HUDEP-2 (cell line): ENCODE measurements at regions not wholly inside any gene's neighbourhood (a gene's known extent, or its start where the extent isn't known, plus 50 kb on each side); places are given as distances from the start of the nearest gene placed in this dataset.
A peak's percentile ranks its signal among the peaks of the same experiment; 100 is the strongest.

Source experiments
- DNase-seq, 76 experiments: peaks; one replicate each; lab custom pipeline; 2025; ENCODE audit not compliant: unreplicated experiment in 76 of 76; lab: John Stamatoyannopoulos, UW

DNA sequence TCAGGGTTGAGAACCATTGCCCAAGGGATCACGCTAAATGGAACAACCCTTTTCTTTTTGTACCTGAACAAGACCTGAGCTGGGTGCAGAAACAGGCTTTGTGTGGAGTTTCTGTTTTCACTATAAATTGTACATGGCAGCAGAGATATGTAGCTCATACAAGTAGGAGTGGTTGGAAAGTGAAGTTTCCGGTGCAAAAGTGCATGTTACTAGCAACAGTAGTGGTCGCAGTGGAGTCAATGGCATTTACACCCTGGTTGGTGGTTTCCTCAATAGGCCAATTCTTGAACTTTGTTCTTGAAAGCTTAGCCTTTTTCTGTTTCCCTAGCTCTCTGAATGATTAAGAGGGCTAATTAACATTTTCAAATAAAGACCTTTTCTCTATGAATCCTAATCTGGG is 170.7 kb downstream of the NEBL start:
- no peak for DNase-seq

DNA sequence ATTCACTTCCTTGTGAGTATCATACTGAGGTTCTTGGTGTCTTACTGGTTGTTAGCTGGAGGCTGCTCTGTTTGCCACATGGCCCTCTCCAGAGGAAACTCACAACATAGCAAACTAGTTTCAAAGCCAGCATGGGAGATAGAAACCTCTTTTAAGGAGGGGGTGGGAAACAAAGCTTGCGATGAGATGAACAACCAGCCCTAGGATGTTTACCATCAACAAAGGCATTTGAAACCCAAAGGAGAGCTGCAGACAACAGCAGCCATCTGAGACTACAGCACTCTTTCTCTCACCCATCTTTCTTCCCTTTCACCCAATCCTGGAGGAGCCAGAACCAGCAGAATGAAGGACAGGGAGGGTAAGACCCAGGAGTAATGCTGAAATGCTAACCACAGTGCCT is 182.1 kb downstream of the NEBL start:
- DNase-seq = no peak

DNA sequence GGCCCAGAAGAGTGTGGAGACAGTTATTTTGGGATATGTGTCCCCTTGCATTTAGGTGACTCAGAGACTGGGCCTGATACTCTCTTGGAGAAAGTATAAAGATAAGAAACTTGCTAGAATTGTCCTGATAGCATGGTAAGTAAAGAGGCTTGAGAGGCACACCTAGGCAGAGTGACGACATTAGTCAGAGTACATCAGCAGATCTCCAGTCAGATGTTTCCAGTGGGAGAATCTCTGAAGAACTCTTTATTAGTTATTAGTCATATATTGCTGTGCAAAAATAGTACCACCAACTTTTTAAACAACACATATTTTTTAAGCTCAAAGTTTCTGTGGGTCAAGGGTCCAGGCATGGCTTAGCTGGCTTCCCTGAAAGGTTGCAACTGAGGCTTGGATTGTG is 182.6 kb downstream of the NEBL start:
- no peak for DNase-seq

DNA sequence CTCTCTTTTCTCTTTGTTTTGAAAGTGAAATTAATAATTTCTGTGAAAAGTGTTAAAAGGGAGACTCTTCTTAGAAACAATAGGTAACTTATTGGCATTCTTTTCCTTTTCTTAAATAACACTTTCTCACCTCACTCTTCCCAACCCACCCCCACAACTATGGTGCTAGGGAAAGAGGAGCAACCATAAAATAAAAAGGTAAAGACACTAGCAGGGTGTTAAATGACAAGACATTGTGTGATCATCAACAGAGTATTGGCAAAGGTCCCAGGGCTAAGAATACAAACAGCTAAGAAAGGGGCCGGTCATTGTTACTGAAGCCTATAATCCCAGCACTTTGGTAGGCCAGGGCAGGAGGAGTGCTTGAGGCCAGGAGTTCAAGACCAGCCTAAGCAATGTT is 183.7 kb downstream of the NEBL start:
- no peak for DNase-seq

DNA sequence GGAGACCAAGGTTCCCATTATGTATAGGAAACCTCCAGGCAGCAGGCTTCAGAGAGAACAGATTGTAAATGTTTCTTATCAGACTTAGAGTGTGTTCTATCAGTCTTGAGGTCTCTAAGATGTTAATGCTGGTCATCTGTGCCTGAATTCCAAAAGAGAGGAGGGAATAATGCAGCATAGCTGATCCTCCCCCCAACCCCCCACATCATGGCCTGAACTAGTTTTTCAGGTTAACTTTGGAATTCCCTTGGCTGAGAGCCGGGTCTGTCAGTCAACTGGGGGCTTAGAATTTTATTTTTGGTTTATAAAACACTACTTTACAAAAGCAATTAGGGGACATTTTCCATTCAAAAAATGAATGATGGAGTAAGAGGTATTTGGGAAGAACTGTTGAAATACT is 184.3 kb downstream of the NEBL start:
- no peak for DNase-seq

DNA sequence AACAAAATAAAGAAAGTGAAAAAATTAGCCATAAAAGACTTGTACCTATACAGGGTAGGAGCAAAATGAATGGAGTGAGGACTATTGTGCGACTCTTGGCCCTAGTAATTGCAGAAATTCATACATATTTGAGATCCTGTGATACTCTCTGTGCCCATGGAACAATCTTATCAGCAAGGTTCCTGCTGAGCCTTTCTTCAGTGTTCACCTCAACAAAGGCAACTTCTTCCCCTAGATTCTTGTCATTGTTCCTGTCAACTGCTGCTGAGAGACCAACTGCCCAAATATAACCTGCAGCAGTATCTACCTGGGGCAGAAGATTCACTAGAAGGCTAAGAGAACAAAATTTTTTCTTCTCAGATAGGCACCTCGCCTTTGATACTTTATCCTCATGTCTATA is 187.4 kb downstream of the NEBL start:
- no peak for DNase-seq

DNA sequence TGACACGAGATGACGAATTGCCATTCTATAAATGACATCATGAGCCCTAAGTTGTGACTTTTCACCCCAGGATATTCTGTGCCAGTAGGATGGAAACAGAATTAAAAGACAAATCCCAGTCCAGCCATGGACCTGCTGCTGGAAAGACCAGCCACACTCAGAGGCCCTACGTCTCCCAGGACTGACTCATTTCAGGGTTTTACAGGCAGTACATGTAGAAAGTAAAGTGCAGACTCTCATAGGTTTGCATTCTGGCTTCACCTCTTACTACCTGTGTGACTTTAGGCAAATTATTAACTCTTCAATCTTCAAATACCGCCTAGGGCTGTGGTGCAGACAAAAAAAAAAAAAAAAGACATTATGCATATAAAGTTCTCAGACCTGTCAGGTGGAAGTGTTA is 188.8 kb downstream of the NEBL start:
- DNase-seq = no peak

DNA sequence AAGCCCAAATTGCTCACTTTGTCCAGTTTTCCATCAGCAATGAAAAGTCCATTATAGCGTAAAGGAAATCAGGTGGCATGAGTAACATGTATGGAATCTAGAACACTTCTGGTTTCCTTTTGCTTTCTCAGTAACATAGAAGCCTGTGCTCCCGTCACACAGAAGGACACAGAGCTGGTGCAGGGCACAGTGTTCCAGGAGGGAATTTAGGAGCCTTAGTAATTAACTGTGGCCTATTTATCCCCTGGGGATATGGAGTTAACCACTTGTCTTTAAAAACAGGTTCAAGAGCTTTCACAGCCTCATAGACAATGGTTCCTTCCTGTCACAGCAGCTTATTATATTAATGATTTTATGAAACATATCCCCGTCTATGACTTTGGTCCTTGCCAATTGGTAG is 189.9 kb downstream of the NEBL start:
- no peak for DNase-seq

DNA sequence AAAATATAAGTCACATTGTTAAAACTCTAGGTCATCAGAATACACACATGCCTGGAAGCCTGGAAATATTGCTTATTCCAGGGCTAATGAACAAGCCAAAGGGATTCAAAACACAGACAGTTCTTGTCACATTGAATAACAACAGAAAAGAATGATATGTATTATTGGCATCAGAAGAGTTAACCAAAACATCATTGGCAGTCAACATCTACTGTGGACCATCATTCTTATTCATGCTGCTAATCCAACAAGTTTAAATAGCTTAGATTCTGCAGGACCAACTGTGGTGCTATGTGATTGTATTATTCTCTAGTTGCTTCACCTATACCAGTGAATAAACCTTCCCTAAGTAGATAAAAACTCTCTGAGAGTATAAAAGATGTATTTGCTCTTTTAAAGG is 198.3 kb downstream of the NEBL start:
- no peak for DNase-seq

DNA sequence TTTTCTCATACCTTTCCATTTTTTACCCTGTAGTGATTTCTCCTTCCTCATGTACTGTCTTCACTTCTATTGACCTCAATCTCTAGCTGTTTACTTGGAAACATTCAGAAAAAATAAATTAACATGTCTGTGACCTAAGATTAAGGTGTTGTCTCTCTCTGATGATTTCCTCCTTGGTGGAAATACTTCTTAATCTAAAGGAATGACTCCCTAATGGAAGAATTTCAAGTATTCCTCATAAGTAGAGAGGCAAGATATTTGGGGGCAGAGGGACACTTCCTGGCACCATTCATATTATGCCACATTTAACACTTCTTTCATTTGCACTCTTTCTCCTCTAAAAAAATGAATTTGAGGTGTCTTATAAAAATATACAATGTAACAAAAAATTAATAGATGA is 202.8 kb downstream of the NEBL start:
- no peak for DNase-seq

DNA sequence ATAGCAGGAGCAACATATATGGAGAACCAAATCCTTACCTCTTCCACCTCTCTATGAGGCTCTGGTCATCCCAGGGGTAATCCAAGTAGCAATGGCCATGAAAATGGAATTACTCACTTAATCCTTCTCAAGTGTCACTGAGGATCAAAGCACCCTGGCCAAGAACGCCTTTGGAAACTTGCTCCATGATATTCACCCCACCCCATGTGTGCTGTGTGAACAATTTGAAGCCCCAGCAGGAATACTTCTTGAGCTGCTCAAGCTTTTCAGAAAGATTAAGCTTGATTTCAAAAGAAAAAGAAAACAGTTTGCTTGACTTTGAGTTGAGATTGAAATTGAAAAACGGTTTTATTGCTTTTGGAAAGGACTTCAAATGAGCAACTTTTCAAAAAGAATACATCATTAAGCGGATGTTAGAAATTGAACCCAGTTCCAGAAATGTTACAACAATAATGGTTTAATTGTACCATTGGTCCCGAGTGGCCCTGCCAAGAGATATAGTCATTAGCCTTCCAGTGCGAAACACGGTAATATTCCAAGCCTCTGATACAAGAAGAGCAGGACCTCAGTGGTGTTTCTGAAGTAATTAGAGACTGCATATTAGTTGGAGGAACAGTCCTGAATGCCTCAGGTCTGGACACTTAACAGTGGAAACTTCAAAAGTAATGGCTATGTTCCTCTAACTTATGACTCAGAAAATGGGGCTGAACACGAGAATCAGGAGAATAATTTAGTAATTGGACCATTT is 208.1 kb downstream of the NEBL start:
- no peak for DNase-seq

DNA sequence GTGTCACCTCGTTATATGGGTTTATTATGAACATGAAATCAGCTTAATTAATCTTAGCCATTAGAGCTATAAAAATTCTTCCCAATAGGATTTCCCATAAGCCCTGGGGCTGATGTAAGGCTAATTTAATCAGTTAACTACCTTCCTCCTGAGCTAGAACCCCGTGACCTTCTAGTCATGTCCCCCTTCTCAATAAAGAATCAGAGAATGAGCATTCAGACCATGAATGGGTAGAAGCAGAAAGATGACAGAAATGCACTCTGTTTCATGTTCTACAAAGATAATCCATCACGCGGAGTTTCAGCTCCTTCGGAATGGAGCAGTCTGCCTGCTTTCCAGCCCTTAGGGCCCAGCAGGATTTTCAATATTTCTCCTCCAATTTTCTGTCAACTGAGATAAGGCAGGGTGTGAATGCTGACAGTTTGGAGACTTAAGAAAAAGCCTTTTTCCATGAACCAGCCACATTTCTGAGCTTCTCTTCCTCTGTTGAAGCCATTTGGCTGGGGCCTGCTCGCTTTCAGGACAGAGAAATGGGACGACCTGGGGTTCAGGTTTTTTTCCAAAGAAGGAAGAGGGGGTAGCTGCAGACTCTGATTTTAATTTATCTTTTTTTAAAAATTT is 211.0 kb downstream of the NEBL start:
- no peak for DNase-seq

DNA sequence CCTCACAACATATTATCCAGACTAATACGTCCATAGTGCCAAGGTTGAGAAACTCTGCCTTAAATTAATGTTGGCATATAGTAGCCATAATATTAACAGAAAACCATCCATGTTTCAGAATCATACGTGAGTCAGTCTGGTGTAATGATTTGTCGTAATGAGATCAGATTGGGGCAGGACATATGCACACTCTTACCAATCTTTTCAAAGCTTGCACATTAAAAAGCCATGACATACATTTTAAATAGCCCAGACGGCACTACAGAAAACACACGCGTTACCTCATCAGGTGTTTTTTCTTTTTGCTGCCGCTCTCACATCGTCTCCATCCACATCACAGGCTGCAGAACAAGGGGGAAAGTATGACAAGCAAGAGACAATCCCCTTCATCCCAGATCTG is 211.6 kb downstream of the NEBL start:
- no peak for DNase-seq

DNA sequence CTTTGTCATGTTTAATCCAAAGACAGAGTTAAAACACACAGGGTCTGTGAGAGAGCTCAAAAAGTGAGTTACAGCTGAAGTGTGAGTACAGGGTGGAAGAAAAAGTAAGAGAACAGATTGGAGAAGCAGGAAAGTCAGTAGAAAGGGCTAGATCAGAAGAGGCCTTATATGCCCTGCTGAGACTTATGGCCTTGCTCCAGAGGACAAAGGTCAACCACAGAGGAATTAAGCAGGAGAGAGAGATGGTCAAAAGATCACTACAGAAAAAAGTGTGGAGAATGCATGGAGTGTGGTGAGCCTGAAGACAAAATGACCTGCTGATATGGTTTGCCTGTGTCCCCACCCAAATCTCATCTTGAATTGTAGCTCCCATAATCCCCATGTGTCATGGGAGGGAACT is 213.8 kb downstream of the NEBL start:
- no peak for DNase-seq

DNA sequence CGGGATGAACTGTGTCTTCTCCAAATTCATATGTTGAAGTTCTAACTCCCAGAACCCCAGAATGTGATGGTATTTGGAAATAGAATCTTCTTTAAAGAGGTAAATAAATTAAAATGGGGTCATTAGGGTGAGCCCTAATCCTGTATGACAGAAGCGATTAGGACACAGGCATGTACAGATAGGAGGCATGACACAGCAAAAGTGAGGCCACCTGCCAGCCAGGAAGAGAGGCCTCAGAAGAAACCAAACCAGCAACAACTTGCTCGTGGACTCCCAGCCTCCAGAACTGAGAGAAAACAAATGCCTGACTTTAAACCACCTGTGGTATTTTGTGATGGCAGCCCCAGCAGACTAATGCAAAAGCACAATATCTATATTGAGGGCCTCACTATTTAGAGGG is 214.3 kb downstream of the NEBL start:
- peak in 1 of 76 experiments; percentile 22 for DNase-seq

DNA sequence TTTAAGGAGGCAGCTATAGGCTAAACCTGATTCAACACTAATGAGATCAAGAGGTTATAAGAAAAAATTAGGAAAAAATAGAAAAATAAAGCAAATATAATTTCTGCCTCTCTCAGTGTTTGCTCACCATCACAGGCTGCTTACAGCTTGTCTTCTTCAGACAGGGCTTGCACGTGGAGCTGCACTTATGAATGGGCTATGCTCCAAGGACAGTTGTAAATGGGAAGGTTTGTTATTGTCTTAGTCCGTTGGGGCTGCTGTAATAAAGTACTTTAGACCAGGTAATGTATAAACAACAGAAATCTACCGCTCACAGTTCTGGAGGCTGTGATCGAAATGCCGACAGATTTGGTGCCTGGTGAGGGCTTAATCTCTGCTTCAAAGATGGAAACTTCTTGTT is 219.8 kb downstream of the NEBL start:
- DNase-seq = no peak

DNA sequence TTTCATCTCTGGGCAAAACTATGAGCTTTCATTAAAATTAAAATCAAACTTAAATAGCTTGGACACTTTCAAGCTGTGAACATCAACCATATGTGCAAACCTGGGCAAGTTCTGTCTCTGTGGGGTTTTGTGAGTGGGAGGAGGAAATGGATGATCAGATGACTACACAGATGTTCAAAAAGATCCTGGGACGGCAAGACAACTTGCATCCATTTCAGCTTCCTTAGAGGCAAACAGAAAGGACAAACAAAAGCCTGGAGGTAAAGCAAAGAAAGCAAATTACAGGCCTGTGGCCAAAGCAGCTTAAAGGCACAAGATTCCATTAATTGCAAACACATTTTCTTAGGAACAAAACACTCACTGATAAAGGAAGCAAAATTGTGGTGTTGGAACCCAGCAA is 222.2 kb downstream of the NEBL start:
- DNase-seq = no peak

DNA sequence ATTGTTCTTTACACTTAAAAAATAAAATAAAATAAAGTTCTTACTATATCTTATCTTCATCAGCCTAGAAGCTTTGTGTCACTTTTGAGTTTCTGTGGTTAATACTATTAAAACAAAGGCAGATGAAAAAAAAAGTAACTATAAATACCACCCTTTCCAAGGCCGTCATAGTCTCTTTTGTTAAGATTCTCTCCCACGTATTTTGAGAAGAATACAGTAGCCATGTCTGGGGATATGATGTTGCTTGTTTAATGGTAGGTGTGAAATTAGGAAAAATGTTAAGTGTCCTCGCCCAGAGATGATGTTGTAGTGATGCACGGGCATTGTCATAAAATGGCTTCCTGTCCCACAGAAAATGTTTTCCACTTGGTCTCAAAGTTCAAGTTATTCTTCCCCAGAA is 223.9 kb downstream of the NEBL start:
- no peak for DNase-seq

DNA sequence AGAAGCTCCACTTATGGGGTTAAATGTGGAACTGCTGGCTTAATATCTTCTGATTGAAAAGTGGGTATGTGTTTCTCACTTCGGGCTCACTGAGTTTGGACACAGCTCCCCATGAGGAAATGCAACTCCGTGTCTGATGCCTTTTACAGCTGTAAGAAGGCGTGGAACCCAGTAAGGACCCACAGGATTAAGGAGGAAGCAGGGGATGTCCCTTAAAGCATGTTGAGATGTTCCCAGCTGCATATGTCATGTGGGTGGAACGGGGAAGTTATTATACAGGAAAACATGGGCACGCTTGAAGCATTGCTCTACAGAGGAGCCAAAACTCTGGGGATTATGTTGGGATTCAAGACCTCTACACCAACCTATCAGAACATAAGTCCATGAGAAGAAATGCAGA is 224.4 kb downstream of the NEBL start:
- no peak for DNase-seq

DNA sequence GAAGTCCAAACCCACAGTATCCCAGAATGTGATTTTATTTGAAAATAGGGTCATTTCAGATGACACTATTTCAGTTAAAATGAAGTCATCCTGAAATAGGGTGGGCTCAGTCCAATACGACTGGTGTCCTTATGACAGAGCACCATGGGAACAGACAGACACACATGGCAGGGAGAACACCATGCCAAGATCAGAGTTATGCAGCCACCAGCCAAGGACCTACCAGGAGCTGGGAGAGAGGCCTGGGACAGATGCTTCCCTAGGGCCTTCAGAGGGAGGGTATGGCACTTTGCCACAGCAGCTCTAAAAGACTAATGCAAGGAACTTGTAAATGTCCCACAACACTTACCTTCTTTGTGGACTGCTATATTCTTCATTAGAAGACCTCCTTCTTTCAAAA is 226.5 kb downstream of the NEBL start:
- DNase-seq = no peak

DNA sequence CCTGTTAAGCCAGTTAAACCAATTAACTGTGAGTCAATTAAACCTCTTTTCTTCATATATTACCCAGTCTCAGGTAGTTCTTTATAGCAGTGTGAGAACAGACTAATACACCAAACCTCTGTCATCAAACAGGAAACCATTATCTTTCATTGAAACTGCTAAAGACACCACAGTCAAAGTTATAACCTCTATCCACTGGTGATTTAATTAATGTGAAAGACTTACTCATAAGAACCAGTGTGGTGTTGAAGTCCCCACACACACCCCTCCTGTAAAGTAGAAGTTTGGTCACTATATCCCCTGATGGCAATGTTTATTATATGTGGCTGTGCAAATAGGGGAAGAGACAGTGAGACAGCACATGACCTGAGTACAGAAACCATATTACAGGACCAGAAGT is 228.1 kb downstream of the NEBL start:
- DNase-seq = no peak

DNA sequence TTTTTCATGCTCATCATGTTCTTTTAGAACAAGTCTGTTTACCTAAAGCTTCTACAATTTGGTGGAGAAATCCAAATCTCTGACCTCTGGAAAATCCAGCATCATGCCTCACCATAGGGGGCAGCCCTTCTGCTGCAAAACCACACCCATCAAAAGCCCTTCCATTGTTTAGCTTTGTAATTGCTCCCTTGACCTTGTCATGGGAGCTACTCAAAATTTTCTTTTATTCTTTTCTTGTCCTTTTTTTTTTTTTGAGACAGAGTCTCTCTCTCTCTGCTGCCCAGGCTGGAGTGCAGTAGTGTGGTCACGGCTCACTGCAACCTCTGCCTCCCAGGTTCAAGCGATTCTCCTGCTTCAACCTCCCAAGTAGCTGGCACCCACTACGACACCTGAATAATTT is 234.4 kb downstream of the NEBL start:
- DNase-seq = no peak

DNA sequence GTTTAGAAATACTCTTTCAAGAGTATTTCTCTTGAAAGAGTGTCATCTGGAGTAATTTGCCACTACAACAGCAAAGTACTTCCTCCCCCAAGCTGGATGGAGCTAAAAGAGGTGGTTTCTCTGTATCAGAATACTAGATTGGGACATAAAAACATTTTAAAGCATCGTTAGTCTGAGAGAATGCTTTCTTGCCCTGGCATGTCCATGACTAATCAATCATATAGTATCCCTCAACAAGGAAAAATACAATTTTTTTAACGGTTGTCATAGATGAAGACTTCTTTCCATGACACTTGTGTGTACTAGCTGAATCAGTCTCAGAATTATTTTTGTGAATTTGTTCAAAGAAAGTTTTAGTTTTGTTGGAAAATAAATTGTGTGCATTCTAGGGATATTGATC is 237.9 kb downstream of the NEBL start:
- DNase-seq = no peak
